ENCODE measurements at regions not wholly inside any gene's neighbourhood (a gene's known extent, or its start where the extent isn't known, plus 50 kb on each side); places are given as distances from the start of the nearest gene placed in this dataset.

DNA sequence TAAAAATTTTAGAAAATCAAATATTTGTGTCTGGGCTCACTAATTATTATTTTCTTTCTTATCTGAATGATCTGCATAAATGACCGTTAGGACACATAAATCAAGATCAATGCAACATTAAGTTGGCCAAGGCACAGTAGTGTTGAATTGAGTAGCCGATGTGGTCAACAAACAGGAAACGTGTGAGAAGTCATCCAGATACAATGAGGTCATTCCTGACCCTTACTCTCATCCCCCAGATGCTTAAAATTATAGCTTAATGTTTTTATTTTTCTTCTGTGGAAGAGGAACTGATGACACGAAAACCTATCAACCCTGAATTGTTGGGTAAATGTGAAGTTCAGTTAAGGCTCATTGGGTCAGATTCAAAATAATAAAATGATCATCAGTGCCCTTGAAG lies 222.9 kb downstream of the RFC3 start:
- DNase-seq, result no peak

DNA sequence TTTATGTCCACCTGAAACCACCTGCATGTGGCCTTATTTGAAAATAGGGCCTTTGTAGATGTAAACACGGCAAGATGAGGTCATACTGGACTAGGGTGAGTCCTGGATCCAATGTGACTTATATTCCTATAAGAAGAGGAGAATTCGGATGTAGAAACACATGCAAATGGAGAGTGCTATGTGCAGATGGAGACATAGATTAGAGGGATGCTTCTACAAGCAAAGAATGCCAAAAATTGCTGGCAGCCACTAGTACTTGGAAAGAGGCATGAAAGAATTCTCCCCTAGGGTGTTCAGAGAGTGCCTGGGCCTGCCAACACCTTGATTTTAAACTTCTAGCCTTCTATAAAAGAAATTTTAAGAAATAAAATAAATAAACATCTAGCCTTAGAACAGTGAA lies 226.1 kb downstream of the RFC3 start:
- no peak for DNase-seq

DNA sequence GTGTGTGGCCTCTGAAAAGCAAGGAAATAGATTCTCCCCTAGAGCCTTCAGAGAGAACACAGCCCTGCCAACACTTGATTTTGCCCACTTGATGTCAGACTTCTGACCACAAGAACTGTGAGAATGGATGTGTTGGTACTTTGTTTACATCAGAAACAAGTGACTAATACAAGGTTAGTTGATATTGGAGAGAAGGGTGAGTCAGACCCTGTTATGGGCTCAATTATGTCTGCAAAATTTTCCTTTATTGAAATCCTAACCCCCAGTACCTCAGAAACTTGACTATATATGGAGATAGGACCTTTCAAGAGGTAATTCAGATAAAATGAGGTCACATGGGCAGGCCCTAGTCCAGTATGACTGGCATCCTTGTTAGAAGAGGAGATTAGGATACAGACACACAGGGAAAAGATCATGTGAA lies 226.7 kb downstream of the RFC3 start:
- DNase-seq, result no peak

DNA sequence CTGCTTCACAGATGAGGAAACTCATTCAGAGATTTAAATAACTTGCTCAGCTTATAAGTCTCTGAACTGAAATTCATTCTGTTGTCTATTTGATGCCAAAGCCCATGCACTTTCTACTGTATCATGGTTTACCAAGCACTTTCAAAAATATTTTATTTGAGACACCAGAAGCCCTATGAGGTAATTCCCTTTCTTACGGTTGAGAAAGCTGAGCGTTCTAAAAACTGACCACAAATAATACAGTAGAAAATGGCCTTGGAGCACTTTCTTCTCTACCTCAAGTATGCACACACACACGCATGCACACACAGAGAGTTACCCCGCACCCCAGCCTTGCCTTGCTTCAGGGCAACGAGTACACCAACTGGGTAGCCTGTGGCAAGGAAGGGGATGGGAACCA lies 228.5 kb downstream of the RFC3 start:
- DNase-seq, result no peak

DNA sequence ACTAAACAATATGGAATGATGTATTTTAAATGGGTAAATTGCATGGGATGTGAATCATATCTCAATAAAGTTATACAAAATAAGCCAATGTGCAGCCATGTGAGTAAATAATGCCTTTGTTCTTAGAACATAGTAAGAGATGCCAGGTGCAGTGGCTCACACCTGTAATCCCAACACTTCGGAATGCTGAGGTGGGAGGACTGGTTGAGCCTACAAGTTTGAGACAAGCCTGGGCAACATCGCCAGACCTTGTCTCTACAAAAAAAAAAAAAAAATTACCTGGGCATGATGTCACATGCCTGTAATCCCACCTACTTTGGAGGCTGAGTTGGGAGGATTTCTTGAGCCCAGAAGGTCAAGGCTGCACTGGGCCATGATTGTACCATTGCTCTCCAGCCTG lies 230.7 kb downstream of the RFC3 start:
- no peak for DNase-seq

DNA sequence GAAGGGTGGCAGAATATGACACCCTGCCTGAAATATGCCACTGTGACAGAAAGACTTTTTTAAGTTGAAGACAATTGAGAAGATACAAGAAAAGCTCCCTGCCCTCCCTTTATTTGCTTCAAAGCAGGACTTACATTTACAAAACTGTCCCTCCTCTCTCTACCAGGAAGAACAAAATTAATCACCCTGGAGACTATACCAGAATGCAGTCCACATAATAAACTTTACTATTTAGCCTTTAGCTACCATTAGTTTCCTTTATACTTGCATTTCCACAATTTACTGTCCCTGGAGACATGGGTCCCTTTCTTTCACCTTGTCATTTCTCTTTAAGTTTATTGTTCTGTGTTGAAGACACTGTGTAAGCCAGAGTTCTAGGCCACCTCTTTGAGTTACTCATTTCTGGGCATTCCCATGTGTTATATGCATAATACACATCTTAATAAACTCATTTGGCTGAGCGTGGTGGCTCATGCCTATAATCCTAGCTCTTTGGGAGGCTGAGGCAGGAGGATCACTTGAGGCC lies 238.8 kb downstream of the RFC3 start:
- DNase-seq, result no peak

DNA sequence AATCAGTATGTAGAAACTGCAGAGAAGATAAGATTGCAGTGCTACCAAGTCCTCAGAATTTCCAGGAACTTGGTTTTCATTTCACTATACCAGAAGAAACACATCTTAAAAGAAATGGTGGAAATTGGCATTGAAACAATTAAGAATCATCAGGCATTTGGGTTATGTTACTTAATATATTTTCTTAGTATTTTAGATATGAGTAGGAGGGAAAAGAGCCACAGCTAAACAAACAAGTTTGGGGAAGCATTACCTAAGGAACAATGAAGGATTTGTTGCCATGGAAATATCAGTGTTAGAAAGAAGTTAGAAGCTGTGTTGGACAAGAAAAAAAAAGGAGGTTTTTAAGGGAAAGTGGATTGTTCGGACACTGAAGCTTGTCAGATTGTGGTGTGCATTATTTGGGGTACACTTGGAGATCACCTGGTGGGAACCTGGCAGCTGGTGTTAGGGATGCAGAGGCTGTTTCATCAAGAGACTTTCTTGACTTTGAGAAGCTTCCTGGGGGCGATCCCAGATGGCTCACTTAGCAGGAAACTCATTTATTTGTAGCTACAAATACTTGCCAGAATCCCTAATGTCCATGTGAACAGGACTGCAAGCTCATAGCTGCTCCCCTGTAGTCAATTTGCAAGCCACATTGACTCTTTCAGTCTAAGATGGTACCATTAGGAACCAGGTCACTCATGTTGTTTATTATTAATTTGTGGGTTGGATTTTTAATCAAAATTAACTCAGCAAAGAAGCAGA lies 246.7 kb downstream of the RFC3 start:
- no peak for DNase-seq

DNA sequence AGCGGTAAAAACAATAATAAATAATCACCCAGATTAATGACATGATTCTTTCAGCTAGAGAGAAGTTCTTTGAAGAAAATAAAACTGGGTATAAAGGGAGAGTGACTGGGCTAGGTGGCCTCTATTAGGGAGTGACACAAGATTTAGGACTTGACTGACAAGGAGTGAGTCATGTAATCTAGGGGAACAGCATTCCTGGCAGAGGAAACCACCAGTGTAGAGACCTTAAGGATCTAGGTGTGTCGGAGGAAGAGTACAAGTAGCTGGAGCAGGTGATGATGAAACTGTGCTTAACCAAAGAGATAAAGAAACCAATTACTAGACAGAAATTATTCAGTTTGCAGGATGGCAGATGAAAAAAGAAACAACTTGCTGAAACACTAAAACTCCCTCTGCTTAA lies 248.0 kb downstream of the RFC3 start:
- no peak for DNase-seq

DNA sequence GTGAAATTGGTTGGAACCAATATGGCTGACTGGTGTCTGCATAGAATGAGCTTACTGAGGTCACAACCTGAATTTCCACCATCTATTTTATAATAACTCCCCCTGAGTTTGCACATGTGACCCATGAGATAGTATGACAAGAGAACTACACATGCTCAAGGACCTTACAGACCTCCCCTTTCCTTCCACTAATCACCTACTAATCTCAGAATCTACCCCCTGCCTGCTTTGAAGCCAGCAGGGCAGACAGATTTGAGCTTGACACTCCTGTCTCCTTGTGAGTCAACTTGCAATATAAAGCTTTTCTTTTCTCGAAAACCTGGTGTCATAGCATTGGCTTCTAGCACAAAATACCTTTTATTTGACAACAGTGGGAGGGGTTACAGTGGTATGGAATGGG lies 248.4 kb downstream of the RFC3 start:
- DNase-seq, result no peak

DNA sequence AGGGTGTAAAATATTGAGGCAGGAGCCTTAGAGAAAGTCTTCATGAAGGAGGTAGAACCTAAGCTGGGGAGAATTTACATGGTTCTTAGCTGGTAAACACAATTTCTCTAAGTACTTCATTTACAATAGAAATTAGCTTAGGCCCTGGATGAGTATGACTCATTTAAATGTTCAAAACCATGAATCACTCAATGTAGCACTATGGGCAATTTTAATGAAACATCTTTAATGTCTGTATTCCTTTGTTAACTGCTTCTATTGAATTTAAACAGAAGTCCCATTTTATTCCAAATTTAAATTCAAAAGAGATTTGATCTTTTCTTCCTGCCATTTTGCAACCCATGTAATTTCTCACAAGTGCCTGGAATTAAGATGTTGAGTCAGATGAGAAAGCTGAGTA lies 252.1 kb downstream of the RFC3 start:
- no peak for DNase-seq

DNA sequence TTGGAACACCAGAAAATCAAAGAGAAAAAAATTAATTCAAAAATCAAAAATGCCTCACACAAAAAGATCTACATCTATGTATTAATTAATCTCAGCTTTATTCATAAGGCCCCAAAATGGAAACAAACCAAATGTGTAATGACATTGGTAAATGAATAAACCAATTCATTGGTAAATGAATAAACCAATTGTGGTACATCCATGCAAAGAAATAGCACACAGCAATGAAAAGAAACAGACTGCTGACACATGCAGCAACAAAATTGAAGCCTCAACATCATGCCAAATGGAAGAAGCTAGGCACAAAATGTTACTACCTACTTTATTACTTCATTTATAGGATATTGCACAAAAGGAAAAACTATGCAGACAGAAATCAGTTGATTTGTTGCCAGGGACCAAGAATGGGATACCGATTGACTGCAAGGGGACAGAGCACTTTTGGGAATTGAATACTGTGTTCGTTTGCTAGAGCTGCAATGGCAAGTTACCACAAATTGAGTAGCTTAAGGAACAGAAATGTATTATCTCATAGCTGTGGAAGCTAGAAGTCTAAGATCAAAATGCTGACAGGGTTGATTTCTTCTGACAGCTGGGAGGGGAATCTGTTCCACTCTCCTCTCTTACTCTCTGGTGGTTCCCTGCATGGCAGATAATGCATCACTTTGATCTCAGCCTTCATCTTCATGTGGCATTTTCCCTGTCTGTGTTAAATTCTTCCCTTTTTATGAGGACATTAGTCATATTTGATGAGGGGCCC lies 252.8 kb downstream of the RFC3 start:
- no peak for DNase-seq

DNA sequence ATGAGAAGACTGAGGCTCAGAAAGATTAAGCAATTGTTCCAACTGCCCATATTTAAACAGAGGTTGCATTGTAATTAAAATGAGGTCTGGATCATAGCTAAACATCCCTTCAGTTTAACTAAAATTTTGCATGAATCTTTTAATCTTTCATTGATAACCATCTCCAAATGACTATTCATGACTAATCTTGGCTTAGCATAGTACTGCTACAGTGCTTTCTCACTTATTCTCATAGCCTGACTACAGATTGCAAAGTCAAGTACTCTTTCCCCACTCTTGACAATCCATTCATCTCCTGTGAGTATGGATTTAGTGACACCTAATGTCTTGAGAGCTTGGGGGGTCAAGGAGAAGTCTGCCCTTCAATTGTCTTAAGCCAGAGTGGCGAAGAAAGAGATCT lies 258.4 kb downstream of the RFC3 start:
- no peak for DNase-seq

DNA sequence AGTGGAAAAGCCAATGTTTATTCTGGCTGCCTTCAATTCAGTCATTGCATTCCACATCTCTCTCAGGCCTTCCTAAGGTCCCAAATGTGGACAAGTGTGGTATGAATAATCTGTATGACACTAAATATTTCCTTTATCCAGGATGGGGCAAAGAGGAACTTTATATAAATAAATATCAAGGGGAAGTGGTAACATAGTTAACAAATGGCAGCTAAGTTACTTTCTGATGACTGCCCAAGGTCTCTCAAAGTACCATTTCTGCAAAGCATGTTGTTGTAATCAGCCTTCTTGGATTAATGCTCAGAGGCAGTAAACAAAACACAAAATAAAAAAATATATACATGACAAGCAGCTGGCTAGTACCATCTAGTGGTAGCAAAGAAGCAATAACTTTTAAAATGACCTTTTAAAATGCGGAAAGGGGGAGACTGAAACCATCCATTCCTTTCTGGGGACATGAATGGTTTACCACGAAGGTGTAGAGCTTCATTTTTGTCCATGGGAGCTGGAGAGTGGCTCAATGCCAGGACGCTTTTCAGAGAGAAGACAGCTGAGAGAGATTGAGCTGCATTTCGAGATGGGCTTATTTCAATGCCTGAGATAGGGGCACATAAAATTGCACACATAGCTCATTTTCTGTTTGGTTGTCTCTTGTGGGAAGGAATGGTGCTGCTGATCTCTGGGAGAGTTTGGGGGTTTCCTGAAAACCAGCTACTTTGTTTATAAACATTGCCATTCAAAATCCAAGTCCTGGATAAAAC lies 259.2 kb downstream of the RFC3 start:
- peak; percentile 14 for DNase-seq

DNA sequence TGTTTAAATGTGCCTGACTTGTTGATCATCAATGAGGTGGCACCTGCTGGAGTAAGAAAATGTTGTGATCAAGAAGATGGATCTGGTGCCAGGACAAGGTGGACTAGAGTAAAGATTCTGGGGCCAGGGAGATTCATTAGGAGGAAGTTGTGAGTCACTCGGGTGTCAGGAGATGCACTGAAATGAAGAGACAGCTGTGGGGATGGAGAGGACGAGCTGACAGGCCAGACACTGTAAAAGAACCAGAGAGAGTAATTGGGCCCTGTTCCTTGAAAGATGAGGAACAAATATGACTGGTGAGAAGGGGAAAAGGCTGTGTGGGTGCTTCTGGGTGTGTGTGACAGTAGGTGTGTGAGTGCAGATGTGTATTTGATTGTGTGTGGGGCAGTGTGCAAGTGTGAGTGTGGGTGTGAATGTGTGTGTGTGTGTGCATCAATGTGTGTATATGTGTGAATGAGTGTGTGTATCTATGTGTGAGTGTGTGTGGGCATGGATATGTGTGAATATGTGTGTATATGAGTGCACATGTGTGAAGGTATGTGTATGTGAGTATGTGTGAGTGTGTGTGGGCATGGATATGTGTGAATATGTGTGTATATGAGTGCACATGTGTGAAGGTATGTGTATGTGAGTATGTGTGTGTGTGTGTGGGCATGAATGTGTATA lies 260.5 kb downstream of the RFC3 start:
- DNase-seq, result no peak

DNA sequence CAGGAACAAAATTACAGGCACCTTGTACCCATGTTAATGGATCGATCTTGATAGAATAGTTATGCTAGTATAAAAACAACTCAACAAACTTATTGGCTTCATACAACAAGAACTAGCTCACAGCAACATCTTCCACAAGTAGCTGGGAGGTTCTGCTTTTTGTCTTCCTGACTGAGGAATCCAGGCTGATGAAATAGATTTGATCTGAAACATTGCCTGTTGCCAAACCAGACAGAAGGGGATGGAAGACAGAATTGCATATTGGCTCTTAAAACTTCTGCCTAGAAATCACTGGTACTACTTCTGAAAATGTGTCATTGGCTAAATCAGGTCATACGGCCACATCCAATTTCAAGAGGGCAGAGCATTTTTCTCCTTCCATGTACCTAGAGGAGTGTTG lies 267.3 kb downstream of the RFC3 start:
- DNase-seq, result no peak

DNA sequence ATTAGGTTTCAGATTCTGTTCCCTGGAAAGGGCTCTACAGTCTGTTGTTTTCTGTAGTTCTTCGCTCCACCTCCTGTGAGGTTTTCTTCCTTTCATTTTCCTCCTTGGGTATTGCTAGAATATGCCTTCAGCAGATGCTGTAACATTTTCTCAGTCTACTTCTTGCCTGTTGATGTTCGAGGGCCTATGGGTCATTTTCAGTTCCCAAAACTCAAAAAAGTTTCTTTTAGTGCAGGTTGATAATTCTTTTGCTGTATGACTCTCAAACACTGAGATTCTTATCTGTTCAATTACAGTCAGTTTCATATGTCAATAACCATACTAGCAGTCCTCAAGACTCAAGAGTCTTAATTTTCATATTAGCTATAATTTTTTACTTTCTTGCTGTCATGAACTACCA lies 268.3 kb downstream of the RFC3 start:
- no peak for DNase-seq

DNA sequence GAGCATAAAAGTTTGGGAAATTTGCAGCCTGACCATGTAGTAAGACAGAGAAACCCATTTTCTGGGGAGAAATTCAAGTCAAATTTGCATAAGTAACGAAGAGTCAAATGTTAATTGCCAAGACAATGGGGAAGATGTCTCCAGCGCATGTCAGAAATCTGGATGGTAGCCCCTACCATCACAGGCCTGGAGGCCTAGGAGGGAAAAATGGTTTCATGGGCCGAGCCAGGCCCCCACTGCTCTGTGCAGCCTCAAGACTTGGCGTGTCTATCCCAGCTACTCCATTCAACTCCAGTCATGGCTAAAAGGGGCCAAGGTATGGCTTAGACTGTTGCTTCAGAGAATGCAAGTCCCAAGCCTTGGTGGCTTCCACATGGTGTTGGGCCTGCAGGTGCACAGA lies 269.8 kb downstream of the RFC3 start:
- DNase-seq, result no peak

DNA sequence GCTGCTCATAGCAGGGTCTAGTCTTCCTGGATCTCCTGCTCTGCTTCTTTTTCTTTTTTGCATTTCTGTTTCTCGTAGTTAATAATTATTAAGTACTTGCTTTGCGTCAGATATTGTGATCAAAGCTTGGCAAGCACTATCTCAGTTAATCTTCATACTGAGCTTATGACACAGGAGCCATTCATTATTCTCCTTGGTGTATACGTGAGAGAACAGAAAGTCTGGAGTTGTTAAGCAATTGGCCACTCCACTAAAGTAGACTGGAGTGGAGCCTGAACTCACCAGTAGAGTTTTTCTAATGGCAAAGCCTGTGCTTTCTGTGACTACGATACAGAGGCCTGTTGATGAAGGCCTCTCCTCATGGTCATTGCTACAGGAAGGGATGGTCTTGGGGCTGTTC lies 285.9 kb downstream of the RFC3 start:
- DNase-seq, result no peak

DNA sequence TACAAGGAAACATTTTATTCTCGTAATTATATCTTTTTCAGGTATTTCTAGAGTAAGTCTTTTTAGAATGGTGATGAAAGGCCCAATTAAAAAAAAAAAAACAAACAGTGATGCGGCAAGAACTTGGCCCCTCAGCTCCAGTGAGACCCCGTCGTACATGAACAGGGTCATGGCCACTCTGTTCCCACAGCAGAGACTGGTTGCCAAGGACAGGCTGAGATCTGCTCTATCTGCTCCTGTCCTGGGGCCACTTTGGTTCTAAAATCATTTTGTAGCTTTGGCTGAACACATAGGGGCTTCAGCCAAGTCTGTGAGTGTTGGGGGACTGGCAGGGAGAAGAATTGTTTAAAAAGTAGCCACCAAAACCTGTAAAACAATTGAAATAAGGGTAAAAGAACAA lies 286.9 kb downstream of the RFC3 start:
- DNase-seq, result no peak

DNA sequence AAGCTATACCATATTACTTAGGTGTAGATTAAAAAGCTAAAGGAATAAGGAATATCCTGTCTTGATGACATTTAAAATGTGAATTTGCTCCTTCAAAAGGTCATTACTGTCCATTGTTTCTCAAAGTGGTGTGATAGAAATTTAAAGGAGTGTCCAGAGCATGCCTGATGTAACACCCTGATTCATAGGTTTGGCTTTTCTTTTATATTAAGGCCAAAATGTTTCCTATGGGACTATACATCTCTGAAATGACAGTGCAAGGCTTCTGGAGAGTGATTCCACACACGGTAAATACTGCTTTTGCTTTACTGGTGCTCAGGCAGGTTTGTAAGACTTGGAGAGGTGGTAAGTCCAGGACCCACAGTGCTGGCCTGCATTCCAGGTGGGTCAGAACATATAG lies 289.9 kb downstream of the RFC3 start:
- no peak for DNase-seq

DNA sequence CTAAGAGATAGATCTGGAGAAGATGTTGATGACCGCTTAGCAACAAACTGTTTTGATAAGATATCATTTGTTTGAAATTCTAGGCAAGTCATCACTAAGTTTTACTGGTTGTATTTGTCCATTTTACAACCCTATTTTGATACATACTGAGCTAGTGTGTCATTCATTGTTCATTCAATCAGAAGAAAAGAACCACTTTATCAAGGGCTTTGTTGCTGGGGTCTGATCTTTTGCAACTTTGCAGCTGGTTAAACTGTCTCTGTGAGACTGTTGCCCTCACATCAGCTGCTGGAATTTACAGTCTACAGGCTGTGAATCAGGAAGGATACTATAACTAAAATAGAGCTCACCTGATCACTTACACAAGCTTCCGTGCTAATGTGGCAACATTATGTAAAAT lies 290.5 kb downstream of the RFC3 start:
- no peak for DNase-seq

DNA sequence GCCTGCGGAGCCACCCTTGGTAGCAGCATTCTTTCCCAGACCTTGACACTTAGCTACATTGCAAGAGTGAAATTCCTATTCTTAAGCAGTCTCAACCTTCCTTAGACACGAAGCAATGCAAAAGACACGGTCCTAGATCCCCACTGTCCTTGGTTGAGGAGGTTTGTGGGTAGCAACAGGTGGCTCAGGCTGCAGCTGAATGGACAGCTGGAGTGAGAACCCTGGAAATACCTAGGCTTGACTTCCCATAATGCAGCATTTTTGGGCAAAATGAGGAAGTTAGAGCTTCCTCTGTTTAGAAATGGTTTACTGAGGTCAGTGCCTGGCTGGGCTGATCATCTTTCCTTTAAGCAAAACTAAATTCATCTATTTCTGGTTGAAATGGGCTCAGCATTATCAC lies 296.6 kb downstream of the RFC3 start:
- DNase-seq, result no peak

Measured in renal pelvis (tissue), 1 donor.